BE2C (cell line): ENCODE measurements at regions not wholly inside any gene's neighbourhood (a gene's known extent, or its start where the extent isn't known, plus 50 kb on each side); places are given as distances from the start of the nearest gene placed in this dataset.

Experiments used
- DNase-seq: peaks from one replicate; pipeline ENCODE4 v3.0.0-alpha.2; 2020
- H3K27me3 ChIP-seq: fragments of 250-450 bp; sonication (Bioruptor Pico); 2 replicates; pipeline ENCODE4 v1.5.1; 2020; ENCODE audit warnings: mild to moderate bottlenecking
- H3K36me3 ChIP-seq: fragments of 250-450 bp; sonication (Bioruptor Pico); 2 replicates; pipeline ENCODE4 v1.5.1; 2020; ENCODE audit warnings: mild to moderate bottlenecking
- H3K4me1 ChIP-seq: fragments of 250-450 bp; sonication (Bioruptor Pico); 2 replicates; pipeline ENCODE4 v1.5.1; 2020
- H3K4me3 ChIP-seq: 2 replicates; pipeline ENCODE4 v1.5.1; 2011; ENCODE audit warnings: low read depth, low read length
- H3K9me3 ChIP-seq: fragments of 250-450 bp; sonication (Bioruptor Pico); 2 replicates; pipeline ENCODE4 v1.5.1; 2020
- CTCF ChIP-seq: IDR thresholded peaks from 2 replicates; pipeline ENCODE4 v1.5.1; 2012; ENCODE audit warnings: mild to moderate bottlenecking, low read depth, low read length

DNA sequence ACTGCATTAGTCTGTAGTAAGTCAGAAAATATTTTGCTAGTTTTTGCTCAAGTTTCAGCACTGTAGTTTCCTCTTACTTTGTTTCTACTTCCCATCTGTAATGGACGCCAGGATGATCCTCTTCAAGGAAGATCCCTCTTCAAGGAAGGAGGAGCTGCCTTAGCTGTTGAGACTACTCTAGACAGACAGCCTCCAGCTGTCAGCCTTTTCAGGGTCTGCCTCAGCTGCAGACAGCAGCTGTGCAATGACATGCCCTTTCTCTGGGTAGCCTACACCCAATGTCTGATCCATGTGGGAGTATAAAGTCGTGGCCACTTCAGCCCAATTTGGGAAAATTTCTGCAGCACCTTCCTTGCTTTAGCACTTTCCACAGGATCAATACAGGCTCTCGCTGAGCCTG is 281.0 kb upstream of the MAOA start:
- no peak for TF ChIP-seq CTCF
- H3K4me3 ChIP-seq = no peak overlapping the region
- H3K27me3 ChIP-seq = no peaks in the 10 kb centered on the region
- no peak for DNase-seq
- no peaks in the 10 kb centered on the region for H3K4me1 ChIP-seq
- H3K36me3 ChIP-seq = no peaks in the 10 kb centered on the region
- no peaks in the 10 kb centered on the region for H3K9me3 ChIP-seq

DNA sequence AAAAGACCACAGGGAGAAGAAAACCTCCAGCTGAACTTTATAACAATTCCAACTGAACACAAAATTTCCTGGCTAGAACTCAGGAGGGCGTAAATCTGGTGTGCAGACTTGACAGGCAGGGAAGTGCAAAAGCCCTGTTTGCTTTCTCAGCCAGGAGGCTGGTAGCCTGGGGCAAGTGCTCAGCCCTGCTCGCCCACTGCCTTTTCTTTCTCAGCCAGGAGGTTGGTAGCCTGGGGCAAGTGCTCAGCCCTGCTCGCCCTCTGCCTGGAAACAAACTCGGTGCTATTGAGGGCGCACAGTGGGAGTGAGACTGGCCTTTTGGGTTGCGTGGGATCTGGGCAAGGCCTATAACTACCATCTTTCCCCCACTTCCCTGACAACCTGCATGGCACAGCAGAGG is 275.4 kb upstream of the MAOA start:
- no peak for TF ChIP-seq CTCF
- H3K27me3 ChIP-seq = no peaks in the 10 kb centered on the region
- DNase-seq = no peak
- H3K4me1 ChIP-seq = no peaks in the 10 kb centered on the region
- no peaks in the 10 kb centered on the region for H3K9me3 ChIP-seq
- H3K4me3 ChIP-seq = no peak overlapping the region
- no peaks in the 10 kb centered on the region for H3K36me3 ChIP-seq

DNA sequence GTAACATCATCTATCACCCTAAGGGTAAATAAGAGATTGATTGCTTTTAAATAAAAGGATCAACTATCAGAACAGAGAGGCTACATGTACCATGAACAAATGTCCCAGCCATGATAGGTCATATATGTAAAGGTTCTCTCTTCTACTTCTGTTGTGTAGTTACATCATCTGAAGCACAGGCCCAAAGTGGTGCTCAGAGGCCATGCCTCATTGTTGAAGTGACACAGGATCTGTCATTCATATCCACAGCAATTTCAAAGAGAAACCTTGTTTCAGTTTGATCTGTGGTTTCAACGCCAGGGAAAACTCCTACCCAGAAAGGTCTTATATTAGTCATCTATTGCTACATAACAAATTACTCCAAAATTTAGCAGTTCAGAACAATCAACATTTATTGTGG is 269.2 kb upstream of the MAOA start:
- no peak for TF ChIP-seq CTCF
- H3K27me3 ChIP-seq = no peaks in the 10 kb centered on the region

DNA sequence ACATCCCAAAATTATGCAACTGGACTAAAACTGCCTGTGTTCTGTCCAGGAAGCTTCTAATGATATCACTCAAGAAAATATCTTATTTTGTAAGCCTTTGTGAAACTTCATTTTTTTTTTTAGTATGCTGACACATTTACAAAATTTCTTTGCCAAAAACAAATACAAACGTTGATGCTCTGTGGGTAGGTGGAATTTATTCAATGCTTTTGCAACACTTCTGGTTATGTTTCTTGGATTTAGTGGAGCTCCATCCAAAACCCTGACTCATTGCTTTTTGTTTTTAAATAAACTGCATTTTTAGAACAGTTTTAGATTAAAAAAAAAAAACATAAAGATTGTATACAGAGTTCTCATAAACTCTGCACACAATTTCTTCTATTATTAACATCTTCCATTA is 250.9 kb upstream of the MAOA start:
- H3K4me3 ChIP-seq = no peak overlapping the region
- no peaks in the 10 kb centered on the region for H3K27me3 ChIP-seq
- no peaks in the 10 kb centered on the region for H3K36me3 ChIP-seq
- H3K9me3 ChIP-seq = no peaks in the 10 kb centered on the region
- H3K4me1 ChIP-seq = no peaks in the 10 kb centered on the region
- no peak for TF ChIP-seq CTCF
- DNase-seq = no peak

More for the DNA sequence above, 269.2 kb upstream of the MAOA start:
- Histone ChIP-seq H3K36me3 (no peaks in the 10 kb centered on the region), H3K4me3 (no peak overlapping the region), H3K9me3 (no peaks in the 10 kb centered on the region), H3K4me1 (no peaks in the 10 kb centered on the region)
- DNase-seq = no peak

GRCh38 chrX:43423876-43424275 is 232.2 kb upstream of the MAOA start:
- no peak for DNase-seq
- Histone ChIP-seq H3K4me3 (no peak overlapping the region), H3K9me3 (no peaks in the 10 kb centered on the region), H3K27me3 (no peaks in the 10 kb centered on the region), H3K4me1 (no peaks in the 10 kb centered on the region), H3K36me3 (no peaks in the 10 kb centered on the region)
- no peak for TF ChIP-seq CTCF

DNA sequence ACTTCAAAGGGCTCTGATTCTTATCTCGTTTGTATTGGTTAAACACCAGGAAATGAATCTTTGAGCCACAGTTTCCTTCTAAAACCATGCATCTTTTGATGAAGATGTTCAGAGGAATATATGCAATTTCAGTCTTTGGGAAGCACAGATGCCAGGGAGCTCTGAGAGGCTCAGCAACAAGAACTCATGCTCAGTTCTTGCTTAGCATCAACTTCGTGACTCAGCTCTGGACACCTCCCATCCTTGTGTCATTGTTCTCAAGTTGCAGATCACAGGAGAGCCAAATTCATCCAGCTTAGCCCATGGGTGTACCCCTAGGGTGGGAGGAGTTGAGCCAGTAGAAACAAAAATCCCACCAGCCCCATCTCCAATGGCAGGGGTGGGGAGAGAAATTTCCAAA is 219.6 kb upstream of the MAOA start:
- no peaks in the 10 kb centered on the region for H3K4me1 ChIP-seq
- H3K27me3 ChIP-seq = no peaks in the 10 kb centered on the region

More for the DNA sequence above, 219.6 kb upstream of the MAOA start:
- DNase-seq = no peak
- no peak overlapping the region for H3K4me3 ChIP-seq
- no peaks in the 10 kb centered on the region for H3K36me3 ChIP-seq
- no peaks in the 10 kb centered on the region for H3K9me3 ChIP-seq
- no peak for TF ChIP-seq CTCF
